ENCODE measurements at regions not wholly inside any gene's neighbourhood (a gene's known extent, or its start where the extent isn't known, plus 50 kb on each side); places are given as distances from the start of the nearest gene placed in this dataset.
A peak's percentile ranks its signal among the peaks of the same experiment; 100 is the strongest.

GRCh38 chr9:28808042-28808441 lies 1234.8 kb upstream of the C9orf72 start:
- Histone ChIP-seq H3K4me3 (replicated peaks in 1 of 2; ENCODE audit: low read depth in 1 of 2, low read length in 2 of 2) (no peak overlapping the region), H2AFZ (ENCODE audit: low read depth, low read length, poor library complexity, severe bottlenecking) (no peak overlapping the region), H3K36me3 (ENCODE audit: control insufficient read depth in 1 of 2, insufficient read depth in 2 of 2, low read length in 2 of 2) (no peaks in the 10 kb centered on the region), H3K27ac (ENCODE audit: low read depth, low read length) (no peak overlapping the region), H3K9me3 (ENCODE audit: control insufficient read depth in 1 of 2, insufficient read depth in 1 of 2, low read depth in 1 of 2, low read length in 2 of 2) (no peaks in the 10 kb centered on the region), H3K9ac (ENCODE audit: low read length) (no peak overlapping the region), H3K9me2 (ENCODE audit: insufficient read depth) (no peaks in the 10 kb centered on the region), H3K4me2 (ENCODE audit: low read length) (no peak overlapping the region), H3K4me1 (ENCODE audit: control insufficient read depth in 1 of 2, insufficient read depth in 2 of 2, low read length in 2 of 2) (peaks cover 0 to 7% of the 10 kb centered on the region in 2 experiments; a peak in 1 of 4 replicates), H3K27me3 (ENCODE audit: insufficient read depth, low read length) (no peaks in the 10 kb centered on the region), H4K20me1 (ENCODE audit: insufficient read depth) (no peaks in the 10 kb centered on the region), H3K79me2 (ENCODE audit: insufficient read depth, low read length) (no peaks in the 10 kb centered on the region)
- CTCF ChIA-PET, result no interaction called here
- RAD21 ChIA-PET (ENCODE audit: low non-redundant PET in 1 of 2, low total read pairs in 2 of 2, uncharacterized antibody in 2 of 2, unreplicated experiment in 2 of 2), result no interaction called here
- no peak for DNase-seq (ENCODE audit: low read depth, low spot score)
- POLR2A ChIA-PET, result no interaction called here
- TF ChIP-seq CTCF (IDR thresholded peaks at IDR 0.05 in 2 of 3, conservative IDR thresholded peaks at IDR 0.05 in 1 of 3; ENCODE audit: borderline replicate concordance in 1 of 3, insufficient read depth in 1 of 3, low read depth in 2 of 3, low read length in 2 of 3), result no peak
- BruUV-seq (replicated peaks), result no TSS peak
- no peak for ATAC-seq
- intact Hi-C loops (cut with micrococcal nuclease), result no loop called here

DNA sequence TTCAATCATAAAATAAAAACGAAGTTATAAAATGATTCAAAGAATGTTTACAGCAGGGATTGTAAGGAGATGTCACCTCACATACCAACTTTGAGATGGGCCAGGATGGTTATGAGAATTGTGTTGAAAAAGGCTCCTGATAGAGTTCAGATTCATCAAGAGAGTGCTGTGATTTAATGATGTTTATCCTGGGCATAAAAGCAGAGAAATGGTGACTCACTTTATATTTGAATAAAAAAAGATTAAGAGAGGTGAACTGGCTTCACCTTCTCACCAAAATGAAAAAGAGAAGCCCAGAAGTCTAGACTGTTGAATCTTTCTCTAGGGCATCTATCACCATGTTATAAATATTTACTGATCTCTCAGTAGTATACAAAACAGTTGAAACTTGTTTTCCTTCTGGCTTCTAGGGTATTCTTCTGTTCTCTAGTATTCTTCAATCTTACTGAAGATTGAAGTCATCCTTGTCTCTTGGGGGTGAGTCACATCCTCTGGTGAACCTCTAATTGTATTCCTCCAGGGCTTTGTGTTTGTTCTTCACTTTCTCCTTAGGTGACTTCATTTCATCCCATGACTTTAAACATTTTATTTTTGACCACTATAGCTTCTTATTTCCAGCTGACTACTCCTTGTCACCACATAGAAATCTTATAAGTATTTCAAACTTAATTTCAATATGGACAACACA lies 1237.3 kb upstream of the C9orf72 start:
- ATAC-seq, result no peak
- CTCF ChIA-PET, result no interaction called here
- no TSS peak for BruUV-seq (replicated peaks)
- TF ChIP-seq POLR2AphosphoS5 (IDR thresholded peaks at IDR 0.05; ENCODE audit: low read depth, low read length) (no peak), TCF7L2 (IDR thresholded peaks at IDR 0.05; ENCODE audit: borderline replicate concordance, extremely low read depth, insufficient read depth, insufficient read length) (no peak), YY1 (IDR thresholded peaks at IDR 0.05; ENCODE audit: extremely low read depth, insufficient replicate concordance, low read depth, low read length) (no peak), ZBTB33 (IDR thresholded peaks at IDR 0.05; ENCODE audit: extremely low read depth, insufficient replicate concordance, low read length) (no peak), ZNF274 (IDR thresholded peaks at IDR 0.05; ENCODE audit: low read depth, low read length) (no peak), CTCF (IDR thresholded peaks at IDR 0.05 in 2 of 3, conservative IDR thresholded peaks at IDR 0.05 in 1 of 3; ENCODE audit: borderline replicate concordance in 1 of 3, insufficient read depth in 1 of 3, low read depth in 2 of 3, low read length in 2 of 3) (no peak), SRF (IDR thresholded peaks at IDR 0.05; ENCODE audit: low read depth) (no peak), EZH2phosphoT487 (IDR thresholded peaks at IDR 0.05; ENCODE audit: borderline replicate concordance) (no peak), FOSL1 (IDR thresholded peaks at IDR 0.05; ENCODE audit: low read depth) (no peak)

More for the DNA sequence above, 1237.3 kb upstream of the C9orf72 start:
- ChIA-PET RAD21 (ENCODE audit: low non-redundant PET in 1 of 2, low total read pairs in 2 of 2, uncharacterized antibody in 2 of 2, unreplicated experiment in 2 of 2) (no interaction called here), POLR2A (no interaction called here)
- Histone ChIP-seq H3K36me3 (ENCODE audit: control insufficient read depth in 1 of 2, insufficient read depth in 2 of 2, low read length in 2 of 2) (no peaks in the 10 kb centered on the region), H3K4me1 (ENCODE audit: control insufficient read depth in 1 of 2, insufficient read depth in 2 of 2, low read length in 2 of 2) (peaks cover 0 to 7% of the 10 kb centered on the region in 2 experiments; a peak in 1 of 4 replicates), H3K27ac (ENCODE audit: low read depth, low read length) (no peak overlapping the region), H3K4me2 (ENCODE audit: low read length) (peak overlapping the region; percentile 2; the same call in 1 of the 2 replicates), H3K9me2 (ENCODE audit: insufficient read depth) (no peaks in the 10 kb centered on the region), H3K9ac (ENCODE audit: low read length) (no peak overlapping the region), H3K9me3 (ENCODE audit: control insufficient read depth in 1 of 2, insufficient read depth in 1 of 2, low read depth in 1 of 2, low read length in 2 of 2) (no peaks in the 10 kb centered on the region), H3K4me3 (replicated peaks in 1 of 2; ENCODE audit: low read depth in 1 of 2, low read length in 2 of 2) (no peak overlapping the region), H3K79me2 (ENCODE audit: insufficient read depth, low read length) (no peaks in the 10 kb centered on the region), H2AFZ (ENCODE audit: low read depth, low read length, poor library complexity, severe bottlenecking) (no peak overlapping the region), H3K27me3 (ENCODE audit: insufficient read depth, low read length) (no peaks in the 10 kb centered on the region), H4K20me1 (ENCODE audit: insufficient read depth) (no peaks in the 10 kb centered on the region)
- intact Hi-C loops (cut with micrococcal nuclease), result no loop called here
- DNase-seq (ENCODE audit: low read depth, low spot score), result no peak
